SJSA1 (cell line): ENCODE measurements at regions not wholly inside any gene's neighbourhood (a gene's known extent, or its start where the extent isn't known, plus 50 kb on each side); places are given as distances from the start of the nearest gene placed in this dataset.
"Not testable (repeated sequence)": the region's sequence is repeated elsewhere in the genome, so short reads cannot be mapped to it uniquely, and the experiment has no call there.

Source experiments
- DNase-seq, 2 experiments: peaks; one replicate each; pipeline ENCODE4 v3.0.0-alpha.2; 2015 to 2020; ENCODE audit warnings: low spot score in 2 of 2, low read depth in 1 of 2
- H3K27ac ChIP-seq: fragments of 250-450 bp; sonication (Bioruptor Pico); 2 replicates; pipeline ENCODE4 v1.5.1; 2020; ENCODE audit warnings: mild to moderate bottlenecking, moderate library complexity
- H3K27me3 ChIP-seq: fragments of 250-450 bp; sonication (Bioruptor Pico); replicated peaks from 2 replicates; pipeline ENCODE4 v1.5.1; 2020; ENCODE audit warnings: mild to moderate bottlenecking, moderate library complexity
- H3K36me3 ChIP-seq: fragments of 250-450 bp; sonication (Bioruptor Pico); 2 replicates; pipeline ENCODE4 v1.5.1; 2020; ENCODE audit warnings: mild to moderate bottlenecking
- H3K4me1 ChIP-seq: fragments of 250-450 bp; sonication (Bioruptor Pico); replicated peaks from 2 replicates; pipeline ENCODE4 v1.6.1; 2021; ENCODE audit warnings: mild to moderate bottlenecking
- H3K4me3 ChIP-seq: fragments of 250-450 bp; sonication (Bioruptor Pico); 2 replicates; pipeline ENCODE4 v1.5.1; 2020; ENCODE audit warnings: mild to moderate bottlenecking
- H3K9me3 ChIP-seq: fragments of 250-450 bp; sonication (Bioruptor Pico); replicated peaks from 2 replicates; pipeline ENCODE4 v1.5.1; 2020; ENCODE audit warnings: mild to moderate bottlenecking

DNA sequence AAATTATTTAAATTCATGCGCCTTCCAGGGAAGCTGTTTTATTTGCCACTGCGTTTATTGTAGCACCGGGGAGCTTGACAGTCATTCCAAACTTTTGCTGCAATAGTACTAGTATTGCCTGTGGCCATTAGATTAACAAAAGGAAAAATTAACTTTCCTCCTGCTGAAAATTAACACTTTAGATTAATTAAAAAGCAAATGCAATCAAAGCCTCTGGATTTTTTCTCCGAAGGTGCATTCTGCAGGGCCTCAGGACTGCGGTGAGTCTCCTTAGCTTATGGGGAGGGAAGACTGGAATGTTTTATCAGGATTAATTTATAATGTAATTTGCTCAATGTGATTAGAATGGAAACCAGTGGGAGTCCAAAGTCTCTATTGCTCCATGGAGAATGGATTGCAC is 456.4 kb upstream of the CFAP20DC start:
- no peak for DNase-seq

DNA sequence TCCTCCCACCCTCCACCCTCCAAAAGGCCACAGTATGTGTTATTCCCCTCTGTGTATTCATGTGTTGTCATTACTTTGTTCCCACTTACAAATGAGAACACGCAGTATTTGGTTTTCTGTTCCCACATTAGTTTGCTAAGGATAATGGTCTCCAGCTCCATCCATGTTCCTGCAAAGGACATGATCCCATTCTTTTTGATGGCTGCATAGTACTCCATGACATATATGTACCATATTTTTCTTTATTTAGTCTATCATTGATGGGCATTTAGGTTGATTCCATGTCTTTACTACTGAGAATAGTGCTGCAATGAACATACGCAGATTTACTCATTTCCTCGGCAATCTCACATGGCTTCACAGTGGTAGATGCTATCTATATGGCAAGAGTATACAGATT is 453.6 kb upstream of the CFAP20DC start:
- no peak overlapping the region for H3K27ac ChIP-seq

More for the DNA sequence above, 456.4 kb upstream of the CFAP20DC start:
- Histone ChIP-seq H3K27me3 (no peaks in the 10 kb centered on the region), H3K36me3 (no peaks in the 10 kb centered on the region), H3K4me1 (peaks cover 17% of the 10 kb centered on the region), H3K9me3 (no peaks in the 10 kb centered on the region), H3K27ac (no peak overlapping the region), H3K4me3 (no peak overlapping the region)

DNA sequence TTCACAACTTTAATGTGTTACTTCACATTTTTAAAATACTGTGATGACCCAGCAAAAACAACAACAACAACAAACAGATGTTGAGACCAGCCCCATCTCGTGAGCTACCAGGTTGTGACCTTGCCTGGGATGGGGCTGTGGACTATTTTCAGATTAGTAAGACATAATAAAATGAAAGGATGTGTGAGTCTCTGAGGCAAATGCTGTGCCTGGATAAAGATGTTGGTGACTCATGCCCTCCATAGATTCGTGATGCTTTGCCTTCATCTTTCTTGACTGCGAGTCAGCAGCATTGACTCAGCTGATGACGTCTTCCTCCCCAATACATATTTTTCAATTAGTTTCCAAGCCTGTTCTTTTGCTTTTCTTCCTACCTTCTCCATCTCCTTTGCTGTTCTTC is 453.0 kb upstream of the CFAP20DC start:
- Histone ChIP-seq H3K27me3 (no peaks in the 10 kb centered on the region), H3K27ac (no peak overlapping the region), H3K4me3 (no peak overlapping the region), H3K4me1 (peaks cover 10% of the 10 kb centered on the region), H3K36me3 (no peaks in the 10 kb centered on the region), H3K9me3 (no peaks in the 10 kb centered on the region)
- DNase-seq = peak; percentile 29 to 42

More for the DNA sequence above, 453.6 kb upstream of the CFAP20DC start:
- peaks cover 10% of the 10 kb centered on the region for H3K4me1 ChIP-seq
- no peaks in the 10 kb centered on the region for H3K9me3 ChIP-seq
- no peak overlapping the region for H3K4me3 ChIP-seq
- H3K36me3 ChIP-seq = no peaks in the 10 kb centered on the region
- no peak for DNase-seq
- H3K27me3 ChIP-seq = no peaks in the 10 kb centered on the region

DNA sequence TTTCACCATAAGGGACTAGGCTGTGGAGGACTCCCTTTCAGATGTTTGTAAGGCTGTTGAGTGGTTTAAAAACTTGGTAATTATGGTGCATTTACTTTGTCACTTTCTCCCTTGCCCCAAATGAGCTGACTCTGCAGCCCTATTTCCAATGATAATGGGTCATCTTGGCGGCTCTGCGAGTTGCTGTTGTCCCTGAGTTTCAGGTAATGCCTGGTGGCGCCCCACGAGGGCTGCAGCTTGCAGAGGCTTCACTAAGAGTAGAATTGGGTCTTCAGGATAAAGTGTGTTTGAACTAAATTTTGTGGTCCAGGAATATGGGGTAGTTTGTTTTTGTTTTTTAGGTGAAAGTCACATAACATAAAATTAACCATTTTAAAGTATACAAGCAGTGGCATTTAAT is 450.1 kb upstream of the CFAP20DC start:
- H3K9me3 ChIP-seq = no peaks in the 10 kb centered on the region
- no peak for DNase-seq
- H3K27ac ChIP-seq = no peak overlapping the region
- H3K27me3 ChIP-seq = no peaks in the 10 kb centered on the region
- peaks cover 10% of the 10 kb centered on the region for H3K4me1 ChIP-seq
- H3K36me3 ChIP-seq = no peaks in the 10 kb centered on the region
- H3K4me3 ChIP-seq = no peak overlapping the region

DNA sequence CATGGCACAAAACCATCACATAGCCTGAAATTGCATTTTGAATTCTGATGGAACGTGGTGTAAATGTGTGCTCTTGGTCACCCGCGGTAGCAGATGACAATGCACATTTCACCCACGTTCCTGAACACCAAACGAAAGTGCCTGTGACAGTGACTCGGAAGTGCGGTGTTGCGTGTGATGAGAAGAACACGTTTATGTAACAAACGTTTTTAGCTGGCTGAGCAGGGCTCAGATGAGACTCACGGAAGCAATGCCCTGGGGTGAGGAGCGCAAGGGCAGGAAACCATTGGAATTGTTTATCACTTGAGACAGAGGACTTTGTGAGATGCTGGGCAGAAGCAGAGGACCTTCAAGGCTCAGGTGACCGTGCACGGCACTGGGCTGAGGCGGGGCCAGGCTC is 449.2 kb upstream of the CFAP20DC start:
- no peak overlapping the region for H3K4me3 ChIP-seq
- DNase-seq = no peak
- H3K36me3 ChIP-seq = no peaks in the 10 kb centered on the region
- H3K27ac ChIP-seq = no peak overlapping the region
- no peaks in the 10 kb centered on the region for H3K9me3 ChIP-seq
- H3K27me3 ChIP-seq = no peaks in the 10 kb centered on the region
- H3K4me1 ChIP-seq = peaks cover 5% of the 10 kb centered on the region

DNA sequence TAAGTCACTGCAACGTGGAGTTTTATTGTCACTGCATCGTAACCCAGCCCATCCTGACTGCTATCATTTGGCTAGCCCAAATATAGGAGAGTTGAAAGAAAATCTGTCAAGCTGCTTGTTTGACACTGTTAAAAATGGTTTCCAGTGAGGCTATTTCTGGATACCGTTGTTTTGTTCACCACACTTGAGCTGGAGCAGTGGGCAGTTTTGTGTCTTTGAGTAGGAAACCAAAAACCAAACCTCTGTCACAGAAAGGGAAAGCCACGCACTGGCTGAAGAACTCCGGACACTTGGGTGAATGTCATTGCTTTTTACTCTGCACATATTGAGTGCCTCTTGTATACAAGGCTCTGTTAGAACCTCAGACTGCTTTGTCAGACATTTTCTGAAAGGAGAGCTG is 446.4 kb upstream of the CFAP20DC start:
- no peaks in the 10 kb centered on the region for H3K36me3 ChIP-seq
- no peak overlapping the region for H3K4me3 ChIP-seq
- DNase-seq = no peak
- H3K4me1 ChIP-seq = no peaks in the 10 kb centered on the region
- H3K9me3 ChIP-seq = no peaks in the 10 kb centered on the region
- no peak overlapping the region for H3K27ac ChIP-seq
- H3K27me3 ChIP-seq = no peaks in the 10 kb centered on the region

DNA sequence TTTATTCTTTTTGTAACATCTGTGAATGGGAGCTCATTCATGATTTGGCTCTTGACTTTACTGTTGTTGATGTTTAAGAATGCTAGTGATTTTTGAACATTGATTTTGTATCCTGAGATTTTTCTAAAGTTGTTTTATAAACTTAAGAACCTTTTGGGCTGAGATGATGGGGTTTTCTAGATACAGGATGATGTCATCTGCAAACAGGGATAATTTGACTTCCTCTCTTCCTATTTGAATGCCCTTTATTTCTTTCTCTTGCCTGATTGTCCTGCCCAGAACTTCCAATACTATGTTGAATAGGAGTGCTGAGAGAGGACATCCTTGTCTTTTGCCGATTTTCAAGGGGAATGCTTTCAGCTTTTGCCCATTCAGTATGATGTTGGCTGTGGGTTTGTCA is 445.1 kb upstream of the CFAP20DC start:
- H3K36me3 ChIP-seq, H3K27me3 ChIP-seq, H3K27ac ChIP-seq: not testable (repeated sequence)

DNA sequence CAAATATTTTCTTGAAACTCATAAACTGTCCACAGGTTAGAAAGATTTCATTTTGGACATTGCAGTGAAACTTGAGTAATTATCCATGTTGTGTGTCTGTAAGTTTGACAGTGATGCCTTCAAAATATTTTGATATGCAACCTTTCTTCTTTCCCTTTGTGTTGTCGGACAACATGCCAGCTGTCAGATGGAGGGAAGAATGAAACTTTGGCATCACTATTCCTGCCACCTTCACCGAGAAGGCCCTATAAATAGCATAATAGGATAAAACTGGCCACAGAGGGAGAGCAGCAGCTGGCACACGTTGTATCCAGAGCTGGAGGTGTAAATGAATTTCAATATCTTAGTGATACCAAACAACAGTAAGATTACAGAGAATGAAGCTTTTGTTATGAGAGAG is 436.7 kb upstream of the CFAP20DC start:
- Histone ChIP-seq H3K27ac (no peak overlapping the region), H3K4me1 (peaks cover 6% of the 10 kb centered on the region), H3K36me3 (no peaks in the 10 kb centered on the region), H3K27me3 (no peaks in the 10 kb centered on the region), H3K9me3 (no peaks in the 10 kb centered on the region), H3K4me3 (no peak overlapping the region)
- no peak for DNase-seq

More for the DNA sequence above, 445.1 kb upstream of the CFAP20DC start:
- not testable (repeated sequence) for H3K9me3 ChIP-seq, H3K4me1 ChIP-seq, H3K4me3 ChIP-seq, DNase-seq

DNA sequence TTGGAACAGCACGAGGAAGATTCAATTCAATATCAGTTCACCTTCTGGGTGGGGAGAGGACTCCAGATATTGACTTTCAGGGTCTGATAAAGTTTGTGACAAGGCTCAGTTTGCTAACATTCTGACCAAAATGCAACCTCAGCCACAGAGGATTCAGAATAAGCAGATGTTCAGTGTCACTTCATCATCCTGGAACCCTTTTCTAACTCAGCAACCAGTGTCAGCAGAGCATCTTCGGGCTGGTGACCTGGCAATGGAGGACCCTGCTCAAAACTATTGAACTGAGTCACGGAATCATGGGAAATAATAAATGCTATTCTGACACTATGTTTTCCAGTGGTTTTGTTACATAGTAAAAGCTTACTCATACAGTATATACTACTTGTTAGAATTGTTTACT is 433.4 kb upstream of the CFAP20DC start:
- peaks cover 23% of the 10 kb centered on the region for H3K4me1 ChIP-seq
- DNase-seq = no peak

DNA sequence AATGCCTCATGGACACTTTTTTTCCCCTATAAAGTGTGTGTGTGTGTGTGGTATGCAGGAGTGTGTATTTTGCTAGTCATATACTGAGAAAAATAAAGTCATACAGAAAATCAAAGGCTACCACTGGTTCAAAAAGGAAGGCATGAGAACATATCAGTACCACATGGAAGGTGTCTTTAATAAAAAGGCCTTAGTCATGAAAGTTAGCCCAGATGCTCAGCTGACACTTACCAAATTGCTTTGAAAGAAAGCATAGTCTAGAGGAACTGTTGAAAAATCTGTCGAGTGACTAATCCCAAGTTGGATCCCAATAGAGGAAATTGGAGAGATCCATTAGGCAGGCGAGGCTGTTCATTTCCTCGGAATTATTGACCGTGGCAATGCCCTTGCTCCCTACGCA is 432.9 kb upstream of the CFAP20DC start:
- no peaks in the 10 kb centered on the region for H3K27me3 ChIP-seq
- H3K27ac ChIP-seq = no peak overlapping the region
- H3K36me3 ChIP-seq = no peaks in the 10 kb centered on the region
- H3K9me3 ChIP-seq = no peaks in the 10 kb centered on the region
- peaks cover 23% of the 10 kb centered on the region for H3K4me1 ChIP-seq
- no peak overlapping the region for H3K4me3 ChIP-seq
- DNase-seq = no peak

More for the DNA sequence above, 433.4 kb upstream of the CFAP20DC start:
- Histone ChIP-seq H3K27ac (no peak overlapping the region), H3K4me3 (no peak overlapping the region), H3K27me3 (no peaks in the 10 kb centered on the region), H3K9me3 (no peaks in the 10 kb centered on the region), H3K36me3 (no peaks in the 10 kb centered on the region)

DNA sequence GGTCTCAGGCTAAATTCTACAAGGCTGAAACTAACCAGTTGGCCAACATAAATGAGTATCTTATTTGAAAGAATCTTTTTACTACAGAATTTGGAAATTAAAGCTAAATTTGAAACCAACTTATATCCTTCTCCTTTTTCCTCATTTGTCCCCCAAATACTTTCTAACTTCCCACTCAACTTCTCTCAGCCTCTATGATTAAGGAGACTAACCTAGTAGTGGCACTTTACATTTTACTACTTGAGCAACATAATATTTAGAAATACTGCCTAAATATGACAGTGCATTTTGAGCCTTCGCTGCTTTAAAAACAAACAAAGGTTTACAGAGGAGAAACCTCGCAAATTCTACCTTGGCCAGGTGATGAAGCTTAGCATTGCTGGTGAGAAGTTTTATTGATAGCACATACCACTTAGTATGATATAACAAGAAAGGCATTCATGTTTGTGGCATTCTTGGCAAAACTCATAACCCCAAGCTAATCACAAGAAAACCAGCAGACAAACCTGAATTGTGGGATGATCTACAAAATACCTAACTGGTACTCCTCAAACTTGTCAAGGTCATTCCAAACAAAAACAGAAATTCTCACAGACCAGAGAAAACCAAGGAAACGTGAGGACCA is 432.1 kb upstream of the CFAP20DC start:
- no peaks in the 10 kb centered on the region for H3K36me3 ChIP-seq
- no peak overlapping the region for H3K27ac ChIP-seq
- DNase-seq = no peak

DNA sequence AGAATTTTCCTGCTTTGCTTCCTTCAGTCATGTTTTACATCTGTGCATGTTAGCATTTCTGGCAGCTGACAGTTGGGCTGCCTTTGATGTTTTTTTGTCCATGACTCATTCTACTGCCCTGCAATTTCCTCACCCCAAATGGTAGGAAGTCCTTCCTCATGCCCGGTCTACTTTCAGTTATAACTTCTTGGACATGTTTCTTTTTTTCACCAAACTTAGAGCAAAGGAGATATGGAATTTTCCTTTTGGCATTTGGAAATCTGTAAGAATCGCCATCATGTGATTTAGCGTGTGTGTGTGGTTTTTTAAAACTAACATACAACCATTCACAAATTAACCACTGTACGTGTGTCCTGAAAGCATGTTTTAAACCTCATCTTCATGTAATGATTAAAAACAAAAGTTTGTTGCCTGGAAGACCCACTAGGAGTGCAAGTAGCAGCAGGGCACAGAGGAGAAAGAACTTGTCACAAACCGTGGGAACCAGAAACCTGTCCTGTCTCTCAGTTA is 430.7 kb upstream of the CFAP20DC start:
- peaks cover 23% of the 10 kb centered on the region for H3K4me1 ChIP-seq
- peak; percentile 48 to 68 for DNase-seq
- H3K4me3 ChIP-seq = peak overlapping the region; percentile 21
- no peaks in the 10 kb centered on the region for H3K36me3 ChIP-seq
- H3K27ac ChIP-seq = peak overlapping the region; percentile 79
- no peaks in the 10 kb centered on the region for H3K27me3 ChIP-seq
- no peaks in the 10 kb centered on the region for H3K9me3 ChIP-seq

More for the DNA sequence above, 432.1 kb upstream of the CFAP20DC start:
- H3K4me3 ChIP-seq = no peak overlapping the region
- no peaks in the 10 kb centered on the region for H3K27me3 ChIP-seq
- H3K4me1 ChIP-seq = peaks cover 23% of the 10 kb centered on the region
- no peaks in the 10 kb centered on the region for H3K9me3 ChIP-seq

DNA sequence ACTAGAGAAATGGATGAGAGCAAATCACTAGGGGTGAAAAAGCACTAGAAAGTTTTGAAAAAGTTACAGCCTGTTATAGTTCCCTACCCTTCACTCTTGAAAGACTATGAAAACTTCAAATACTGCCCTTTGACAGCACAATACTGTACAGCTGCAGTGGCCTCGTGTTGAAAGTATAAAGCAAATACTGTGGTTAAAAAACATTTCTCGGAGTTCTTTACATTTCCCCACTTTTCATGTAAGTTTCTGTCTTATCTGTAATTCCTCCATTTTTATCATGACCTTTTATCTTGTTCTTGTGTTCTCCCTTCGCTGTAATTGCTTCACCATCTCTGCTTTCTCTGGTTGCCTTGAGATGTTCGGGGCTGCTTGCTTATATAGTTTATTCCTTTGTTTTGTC is 423.8 kb upstream of the CFAP20DC start:
- Histone ChIP-seq H3K4me1 (no peaks in the 10 kb centered on the region), H3K4me3 (no peak overlapping the region), H3K9me3 (no peaks in the 10 kb centered on the region; the same call in 1 of the 2 replicates), H3K27me3 (no peaks in the 10 kb centered on the region), H3K36me3 (no peaks in the 10 kb centered on the region), H3K27ac (no peak overlapping the region)
- no peak for DNase-seq

DNA sequence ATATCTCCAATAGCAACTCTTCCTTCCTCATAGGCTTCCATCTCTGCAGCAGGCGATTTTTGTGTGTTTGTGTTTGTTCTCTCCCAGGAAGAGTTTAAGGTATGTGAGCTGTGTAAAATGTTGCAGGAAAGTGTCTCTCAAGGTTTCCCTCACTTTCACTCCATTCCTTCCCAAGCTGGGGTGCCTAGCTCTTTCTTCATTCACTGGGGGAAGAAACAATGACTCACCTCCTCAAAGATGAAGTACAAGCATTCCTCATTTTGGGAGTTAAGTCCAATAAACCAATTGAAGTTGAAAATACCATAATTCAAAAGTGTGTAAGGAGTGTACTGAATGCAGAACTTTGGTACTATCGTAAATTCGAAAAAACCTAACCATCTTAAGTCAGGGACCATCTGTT is 422.7 kb upstream of the CFAP20DC start:
- DNase-seq = no peak
- Histone ChIP-seq H3K27me3 (no peaks in the 10 kb centered on the region), H3K36me3 (no peaks in the 10 kb centered on the region), H3K9me3 (no peaks in the 10 kb centered on the region; the same call in 1 of the 2 replicates), H3K4me3 (no peak overlapping the region), H3K4me1 (no peaks in the 10 kb centered on the region), H3K27ac (no peak overlapping the region)
